Prostate gland (tissue), 2 donors: ENCODE measurements at regions not wholly inside any gene's neighbourhood (a gene's known extent, or its start where the extent isn't known, plus 50 kb on each side); places are given as distances from the start of the nearest gene placed in this dataset.
A peak's percentile ranks its signal among the peaks of the same experiment; 100 is the strongest.

Source experiments
- DNase-seq: peaks from one replicate; pipeline ENCODE4 v3.0.0-alpha.2; 2019; ENCODE audit warnings: low spot score
- H3K27ac ChIP-seq, 2 donors: fragments of 200-600 bp; sonication (generic); 2 replicates each; pipeline ENCODE4 v1.5.1; 2017 to 2019
- H3K27me3 ChIP-seq: fragments of 200-600 bp; sonication (generic); replicated peaks from 2 replicates; pipeline ENCODE4 v1.5.1; 2019; ENCODE audit not compliant: insufficient read depth
- H3K36me3 ChIP-seq, 2 donors: fragments of 200-600 bp; sonication (generic); 1 replicate in 1 of 2; 2 replicates in 1 of 2; pipeline versions ENCODE4 v1.5.1 to v1.8.1; 2017 to 2019
- H3K4me1 ChIP-seq: fragments of 200-600 bp; sonication (generic); replicated peaks from 2 replicates; pipeline ENCODE4 v1.5.1; 2019
- H3K4me3 ChIP-seq, 2 donors: fragments of 200-600 bp; sonication (generic); 2 replicates each; pipeline ENCODE4 v1.5.1; 2017 to 2019
- H3K9me3 ChIP-seq: fragments of 200-600 bp; sonication (generic); 2 replicates; pipeline ENCODE4 v1.5.1; 2017
- CTCF ChIP-seq, 4 experiments: fragments of 200-600 bp in 2 of 4; fragments of 450-650 bp in 2 of 4; sonication (generic) in 2 of 4; IDR thresholded peaks; 1 replicate in 3 of 4; 2 replicates in 1 of 4; pipeline ENCODE4 v1.5.1; 2016 to 2019; ENCODE audit warnings: antibody characterized with exemption in 4 of 4, mild to moderate bottlenecking in 2 of 4, moderate library complexity in 2 of 4
- POLR2A ChIP-seq: fragments of 450-650 bp; IDR thresholded peaks from one replicate; pipeline ENCODE4 v1.6.1; 2016; ENCODE audit warnings: antibody characterized with exemption, mild to moderate bottlenecking
- POLR2AphosphoS5 ChIP-seq: sonication (generic); formaldehyde crosslinking; IDR thresholded peaks from one replicate; pipeline ENCODE4 v1.6.1; 2017; ENCODE audit warnings: antibody characterized with exemption
- WGBS: methylation state at CpG from one replicate; pipeline ENCODE4 v1.1.5; 2018; 5-methylcytosine and 5-hydroxymethylcytosine counted together
- intact Hi-C: fragments of 100-400 bp; cut with DNase I; formaldehyde crosslinking; loops from one replicate; pipeline ENCODE4 v1.14.2; 2022

- H3K27me3 ChIP-seq = no peaks in the 10 kb centered on the region
- no peaks in the 10 kb centered on the region for H3K9me3 ChIP-seq
- H3K36me3 ChIP-seq = no peaks in the 10 kb centered on the region
- H3K27ac ChIP-seq = no peak overlapping the region
- H3K4me3 ChIP-seq = no peak overlapping the region
- WGBS = 33% methylated on average over 3 of the region's 3 CpGs
- intact Hi-C loops = no loop called here
- TF ChIP-seq POLR2A (no peak), CTCF (IDR thresholded peaks at IDR 0.05) (no peak), POLR2AphosphoS5 (no peak)
- H3K4me1 ChIP-seq = no peaks in the 10 kb centered on the region
- peak; percentile 11 for DNase-seq
These were observed 53.0 kb upstream of the DAPP1 start for GRCh38 chr4:99763635-99764101.

GRCh38 chr4:99762728-99763127, 53.9 kb upstream of the DAPP1 start:
- no peak for DNase-seq
- intact Hi-C loops = no loop called here
- Histone ChIP-seq H3K27ac (no peak overlapping the region), H3K27me3 (no peaks in the 10 kb centered on the region), H3K9me3 (no peaks in the 10 kb centered on the region), H3K4me1 (no peaks in the 10 kb centered on the region), H3K36me3 (no peaks in the 10 kb centered on the region), H3K4me3 (no peak overlapping the region)
- WGBS = 45% methylated on average over 3 of the region's 3 CpGs
- TF ChIP-seq POLR2A (no peak), CTCF (IDR thresholded peaks at IDR 0.05) (no peak), POLR2AphosphoS5 (no peak)

GRCh38 chr4:99759988-99760387, 56.6 kb upstream of the DAPP1 start:
- H3K27me3 ChIP-seq = no peaks in the 10 kb centered on the region
- no peak overlapping the region for H3K27ac ChIP-seq
- no peak overlapping the region for H3K4me3 ChIP-seq
- H3K36me3 ChIP-seq = no peaks in the 10 kb centered on the region
- 46% methylated on average over 1 of the region's 1 CpG for WGBS
- no peak for DNase-seq
- TF ChIP-seq CTCF (IDR thresholded peaks at IDR 0.05) = no peak
- TF ChIP-seq POLR2AphosphoS5 = no peak
- TF ChIP-seq POLR2A = no peak
- no peaks in the 10 kb centered on the region for H3K4me1 ChIP-seq
- intact Hi-C loops = loop anchor here (5.0 kb wide), 1 partner anchor 38 kb away; no protein-coding TSS in a partner anchor
- no peaks in the 10 kb centered on the region for H3K9me3 ChIP-seq

GRCh38 chr4:99759346-99759984, 57.2 kb upstream of the DAPP1 start:
- no peaks in the 10 kb centered on the region for H3K4me1 ChIP-seq
- DNase-seq = no peak
- H3K27me3 ChIP-seq = no peaks in the 10 kb centered on the region
- H3K9me3 ChIP-seq = no peaks in the 10 kb centered on the region
- intact Hi-C loops = loop anchor here (5.0 kb wide), 1 partner anchor 37 kb away; no protein-coding TSS in a partner anchor
- 30% methylated on average over 5 of the region's 5 CpGs for WGBS
- no peak overlapping the region for H3K4me3 ChIP-seq
- no peak overlapping the region for H3K27ac ChIP-seq
- TF ChIP-seq POLR2AphosphoS5 = no peak
- TF ChIP-seq CTCF (IDR thresholded peaks at IDR 0.05) = no peak
- H3K36me3 ChIP-seq = no peaks in the 10 kb centered on the region
